MG63 (cell line): ENCODE measurements at regions not wholly inside any gene's neighbourhood (a gene's known extent, or its start where the extent isn't known, plus 50 kb on each side); places are given as distances from the start of the nearest gene placed in this dataset.
"Not testable (repeated sequence)": the region's sequence is repeated elsewhere in the genome, so short reads cannot be mapped to it uniquely, and the experiment has no call there.

Experiments
- DNase-seq: peaks from one replicate; pipeline ENCODE4 v3.0.0-alpha.2; 2020
- H3K27me3 ChIP-seq: fragments of 250-450 bp; sonication (Bioruptor Pico); 2 replicates; pipeline ENCODE4 v1.5.1; 2020; ENCODE audit warnings: mild to moderate bottlenecking, moderate library complexity
- H3K36me3 ChIP-seq: fragments of 250-450 bp; sonication (Bioruptor Pico); 2 replicates; pipeline ENCODE4 v1.5.1; 2020; ENCODE audit warnings: mild to moderate bottlenecking, moderate library complexity
- H3K4me3 ChIP-seq: fragments of 250-450 bp; sonication (Bioruptor Pico); 2 replicates; pipeline ENCODE4 v1.5.1; 2020; ENCODE audit warnings: mild to moderate bottlenecking, moderate library complexity
- H3K9me3 ChIP-seq: fragments of 250-450 bp; sonication (Bioruptor Pico); 2 replicates; pipeline ENCODE4 v1.5.1; 2020; ENCODE audit warnings: mild to moderate bottlenecking, moderate library complexity

DNA sequence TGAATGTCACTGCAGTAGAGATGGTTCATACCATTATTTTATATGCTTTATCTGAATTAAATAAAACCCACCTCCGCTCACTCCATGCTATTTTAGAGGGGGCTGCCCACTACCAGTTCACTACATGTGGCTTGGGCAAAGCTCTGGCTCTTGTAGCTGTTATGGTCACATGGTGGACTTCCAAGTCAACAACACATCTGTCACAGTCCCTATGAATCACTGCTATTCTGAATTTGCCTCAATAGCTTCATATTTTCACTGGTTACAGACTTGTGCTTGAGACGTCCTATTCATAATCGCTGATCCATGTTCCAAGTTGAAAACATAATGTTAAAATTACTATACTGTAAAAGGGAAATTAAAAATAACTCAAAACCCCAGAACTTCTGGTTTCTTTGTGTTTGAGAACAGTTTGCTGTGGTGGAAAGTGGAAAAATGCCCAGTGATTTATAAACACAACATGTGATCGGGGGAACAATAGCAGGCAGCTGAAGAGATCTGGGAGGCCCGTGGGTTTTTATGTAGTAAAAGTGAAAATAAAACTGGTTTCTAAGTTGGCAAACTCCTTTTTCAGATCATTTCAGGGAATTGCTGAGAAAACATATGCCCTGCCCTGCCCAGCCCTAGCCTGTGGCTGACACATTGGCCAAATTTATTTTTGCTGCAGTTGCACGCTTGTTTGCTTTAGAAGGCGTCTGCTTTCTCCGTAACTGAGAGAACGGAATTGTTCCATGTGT, 128.8 kb upstream of the PRR23C start:
- no peaks in the 10 kb centered on the region for H3K27me3 ChIP-seq
- no peaks in the 10 kb centered on the region for H3K9me3 ChIP-seq
- DNase-seq, result peak; percentile 68
- no peaks in the 10 kb centered on the region for H3K36me3 ChIP-seq
- H3K4me3 ChIP-seq, result peak overlapping the region; percentile 31

DNA sequence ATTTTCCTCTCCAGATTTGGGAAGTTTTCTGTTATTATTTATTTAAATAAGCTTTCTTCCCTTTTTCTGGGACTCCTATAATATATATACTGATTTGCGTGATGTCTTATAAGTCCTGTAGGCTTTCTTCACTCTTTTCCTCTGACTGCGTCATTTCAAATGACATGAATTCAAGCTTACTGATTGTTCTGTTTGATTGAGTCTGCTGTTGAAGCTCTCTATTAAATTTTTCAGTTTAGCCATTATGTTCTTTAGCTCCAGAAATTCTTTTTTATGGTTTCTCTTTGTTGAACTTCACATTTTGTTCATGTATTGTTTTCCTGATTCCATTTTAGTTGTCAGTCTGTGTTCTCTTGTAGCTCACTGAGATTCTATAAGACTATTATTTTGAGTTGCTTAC, 135.8 kb upstream of the PRR23C start:
- Histone ChIP-seq H3K9me3 (no peaks in the 10 kb centered on the region; the same call in 1 of the 2 replicates), H3K4me3 (no peak overlapping the region), H3K36me3 (no peaks in the 10 kb centered on the region), H3K27me3 (no peaks in the 10 kb centered on the region)
- no peak for DNase-seq

DNA sequence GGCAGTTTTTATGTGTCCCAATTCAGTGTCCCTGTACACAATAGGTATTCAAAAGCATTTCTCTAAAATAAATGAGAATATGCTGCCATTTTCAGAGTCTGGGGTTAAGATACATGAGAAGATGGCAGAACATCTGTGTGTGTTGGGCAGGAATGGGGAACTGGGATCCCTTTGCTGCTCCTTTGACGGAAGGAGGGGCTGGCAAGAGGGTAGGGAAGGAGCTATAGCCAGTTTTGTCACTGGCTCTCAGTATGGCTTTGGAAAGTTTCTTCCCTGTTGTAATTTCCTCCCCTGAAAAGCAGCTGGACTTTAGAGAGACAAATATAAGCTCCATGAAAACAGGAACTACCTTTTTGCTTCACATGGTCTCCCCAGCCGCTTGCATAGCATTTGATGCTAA, 137.5 kb upstream of the PRR23C start:
- Histone ChIP-seq H3K36me3 (no peaks in the 10 kb centered on the region), H3K9me3 (no peaks in the 10 kb centered on the region; the same call in 1 of the 2 replicates), H3K27me3 (no peaks in the 10 kb centered on the region), H3K4me3 (no peak overlapping the region)
- DNase-seq, result no peak

DNA sequence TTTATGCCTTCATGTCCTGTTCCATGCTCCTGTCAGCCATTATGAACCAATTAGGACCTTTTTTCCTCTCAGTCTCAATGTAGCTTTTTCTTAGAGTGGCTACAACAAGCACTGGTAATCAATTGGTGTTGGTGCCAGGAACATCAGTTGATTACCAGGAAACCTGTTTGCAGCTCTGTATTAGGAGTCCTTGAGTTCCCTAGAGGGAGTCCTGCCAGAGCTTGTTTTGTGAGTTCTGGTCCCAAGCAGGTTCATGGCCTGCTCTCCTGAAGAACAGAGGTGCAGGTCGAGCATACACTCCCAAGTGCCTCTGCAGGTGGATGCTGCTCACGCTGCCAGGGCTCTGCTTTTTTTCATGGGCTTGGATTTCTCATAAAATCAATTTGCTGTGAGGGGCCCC, 137.9 kb upstream of the PRR23C start:
- DNase-seq, result no peak
- H3K4me3 ChIP-seq, result no peak overlapping the region
- no peaks in the 10 kb centered on the region; the same call in 1 of the 2 replicates for H3K9me3 ChIP-seq
- H3K36me3 ChIP-seq, result no peaks in the 10 kb centered on the region
- H3K27me3 ChIP-seq, result no peaks in the 10 kb centered on the region

DNA sequence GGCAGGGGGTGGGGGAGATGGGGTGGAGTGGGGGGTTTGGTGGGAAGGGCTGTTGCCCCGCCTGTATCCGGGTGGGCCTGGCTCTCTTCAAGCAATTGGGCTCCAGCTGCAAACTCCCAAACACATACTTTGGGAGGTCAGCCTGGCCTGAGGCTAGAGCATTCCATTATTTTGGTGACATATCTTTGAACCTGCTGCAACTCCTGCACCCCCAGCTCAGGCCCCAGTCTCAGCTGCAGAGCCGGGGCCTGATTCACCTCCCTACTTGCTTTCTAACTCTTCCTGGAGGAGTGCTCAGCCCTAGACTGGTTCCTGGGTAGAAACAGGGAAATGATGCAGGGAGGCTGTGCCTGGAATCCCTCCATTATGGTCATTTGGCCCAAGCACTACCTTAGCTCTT, 140.8 kb upstream of the PRR23C start:
- H3K9me3 ChIP-seq, result no peaks in the 10 kb centered on the region
- no peak for DNase-seq
- no peak overlapping the region for H3K4me3 ChIP-seq
- H3K27me3 ChIP-seq, result no peaks in the 10 kb centered on the region
- no peaks in the 10 kb centered on the region for H3K36me3 ChIP-seq

DNA sequence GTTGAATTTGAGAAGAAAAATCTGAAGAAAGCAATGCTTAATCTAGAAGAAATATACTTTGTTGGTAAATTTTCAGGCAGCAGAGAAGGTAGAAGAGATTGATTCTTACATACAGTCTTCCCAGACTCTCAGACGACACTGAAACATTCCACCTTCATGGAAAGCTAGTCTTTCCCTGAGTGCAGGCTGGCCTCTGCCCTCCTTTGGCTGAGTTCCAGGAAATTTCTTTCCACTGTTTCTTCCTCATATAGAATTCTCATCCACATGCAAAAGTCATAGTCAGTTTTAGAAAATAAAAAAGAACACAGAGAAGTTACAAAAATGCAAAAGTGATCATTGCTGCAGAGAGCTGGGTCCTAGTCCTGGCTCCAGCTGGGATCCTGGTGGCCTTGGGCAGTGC, 142.5 kb upstream of the PRR23C start:
- H3K36me3 ChIP-seq, result no peaks in the 10 kb centered on the region
- peaks cover 3% of the 10 kb centered on the region; the same call in 1 of the 2 replicates for H3K9me3 ChIP-seq
- no peak overlapping the region for H3K4me3 ChIP-seq
- no peak for DNase-seq
- no peaks in the 10 kb centered on the region for H3K27me3 ChIP-seq

DNA sequence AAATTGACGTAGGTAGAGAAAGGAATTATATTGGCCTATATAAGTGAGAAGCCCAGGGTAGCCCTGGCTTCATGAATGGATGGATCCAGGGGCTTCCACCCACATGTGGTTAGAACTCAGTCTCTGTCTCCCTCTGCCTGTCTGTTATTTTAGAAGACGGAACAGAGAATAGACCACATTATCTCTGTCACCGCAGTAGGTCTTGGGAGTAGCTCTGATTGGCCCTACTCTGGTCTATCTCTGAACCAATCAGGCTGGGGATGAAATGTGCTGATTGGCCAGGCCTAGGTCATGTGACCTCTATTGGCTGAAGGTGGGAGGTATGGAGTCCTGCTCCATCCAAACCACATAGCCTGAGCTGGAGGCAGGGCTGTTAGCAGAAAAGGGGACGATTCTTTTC, 143.0 kb upstream of the PRR23C start:
- Histone ChIP-seq H3K27me3 (no peaks in the 10 kb centered on the region), H3K36me3 (no peaks in the 10 kb centered on the region), H3K4me3 (no peak overlapping the region), H3K9me3 (peaks cover 3% of the 10 kb centered on the region; the same call in 1 of the 2 replicates)
- DNase-seq, result no peak

DNA sequence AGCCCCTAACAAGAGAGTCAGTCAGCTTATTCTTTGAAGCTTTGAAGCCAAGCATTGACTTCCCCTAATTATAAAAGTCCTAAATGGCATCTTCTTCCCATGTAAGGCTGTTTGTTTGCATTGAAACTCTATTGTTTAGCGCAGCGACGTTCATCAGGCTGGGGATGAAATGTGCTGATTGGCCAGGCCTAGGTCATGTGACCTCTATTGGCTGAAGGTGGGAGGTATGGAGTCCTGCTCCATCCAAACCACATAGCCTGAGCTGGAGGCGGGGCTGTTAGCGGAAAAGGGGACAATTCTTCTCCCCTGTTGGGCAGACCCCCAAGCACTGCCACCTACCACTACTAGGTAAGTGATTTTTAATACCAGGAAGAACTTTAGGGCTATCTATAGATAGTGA, 145.3 kb upstream of the PRR23C start:
- Histone ChIP-seq H3K27me3 (no peaks in the 10 kb centered on the region), H3K9me3 (peaks cover 3% of the 10 kb centered on the region; the same call in 1 of the 2 replicates), H3K4me3 (no peak overlapping the region), H3K36me3 (no peaks in the 10 kb centered on the region)
- no peak for DNase-seq

DNA sequence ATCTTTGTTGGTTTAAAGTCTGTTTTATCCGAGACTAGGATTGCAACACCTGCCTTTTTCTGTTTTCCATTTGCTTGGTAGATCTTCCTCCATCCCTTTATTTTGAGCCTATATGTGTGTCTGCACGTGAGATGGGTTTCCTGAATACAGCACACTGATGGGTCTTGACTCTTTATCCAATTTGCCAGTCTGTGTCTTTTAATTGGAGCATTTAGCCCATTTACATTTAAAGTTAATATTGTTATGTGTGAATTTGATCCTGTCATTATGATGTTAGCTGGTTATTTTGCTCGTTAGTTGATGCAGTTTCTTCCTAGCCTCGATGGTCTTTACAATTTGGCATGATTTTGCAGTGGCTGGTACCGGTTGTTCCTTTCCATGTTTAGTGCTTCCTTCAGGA, 149.4 kb upstream of the MRPS22 start:
- DNase-seq, H3K27me3 ChIP-seq, H3K9me3 ChIP-seq, H3K4me3 ChIP-seq, H3K36me3 ChIP-seq: not testable (repeated sequence)

DNA sequence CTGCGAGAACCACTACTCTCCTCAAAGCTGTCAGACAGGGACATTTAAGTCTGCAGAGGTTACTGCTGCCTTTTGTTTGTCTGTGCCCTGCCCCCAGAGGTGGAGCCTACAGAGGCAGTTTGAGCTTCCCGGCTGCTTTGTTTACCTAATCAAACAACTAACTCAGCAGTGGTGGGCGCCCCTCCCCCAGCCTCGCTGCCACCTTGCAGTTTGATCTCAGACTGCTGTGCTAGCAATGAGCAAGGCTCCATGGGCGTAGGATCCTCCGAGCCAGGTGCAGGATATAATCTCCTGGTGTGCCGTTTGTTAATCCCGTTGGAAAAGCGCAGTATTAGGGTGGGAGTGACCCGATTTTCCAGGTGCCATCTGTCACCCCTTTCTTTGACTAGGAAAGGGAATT, 147.7 kb upstream of the MRPS22 start:
- not testable (repeated sequence) for H3K36me3 ChIP-seq, H3K27me3 ChIP-seq, DNase-seq, H3K9me3 ChIP-seq, H3K4me3 ChIP-seq

DNA sequence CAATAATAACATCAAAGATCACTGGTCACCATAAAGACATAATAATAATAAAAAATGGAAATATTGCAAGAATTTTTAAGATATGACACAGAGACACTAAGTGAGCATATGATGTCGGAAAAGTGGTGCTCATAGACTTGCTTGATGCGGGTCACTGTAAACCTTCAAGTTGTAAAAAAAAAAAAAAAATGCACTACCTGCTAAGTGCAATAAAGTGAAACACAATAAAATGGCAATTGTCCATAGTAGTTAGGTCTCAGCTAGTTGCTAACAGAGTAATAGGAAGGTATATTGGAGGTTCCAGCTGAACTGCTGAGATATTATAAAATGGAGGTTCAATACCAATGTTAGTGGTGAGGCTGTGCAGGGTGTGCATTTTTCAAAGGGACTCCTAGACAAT, 146.6 kb upstream of the MRPS22 start:
- H3K9me3 ChIP-seq, result peaks cover 2% of the 10 kb centered on the region; the same call in 1 of the 2 replicates
- no peak for DNase-seq
- H3K4me3 ChIP-seq, result no peak overlapping the region
- H3K27me3 ChIP-seq, result no peaks in the 10 kb centered on the region
- H3K36me3 ChIP-seq, result no peaks in the 10 kb centered on the region

DNA sequence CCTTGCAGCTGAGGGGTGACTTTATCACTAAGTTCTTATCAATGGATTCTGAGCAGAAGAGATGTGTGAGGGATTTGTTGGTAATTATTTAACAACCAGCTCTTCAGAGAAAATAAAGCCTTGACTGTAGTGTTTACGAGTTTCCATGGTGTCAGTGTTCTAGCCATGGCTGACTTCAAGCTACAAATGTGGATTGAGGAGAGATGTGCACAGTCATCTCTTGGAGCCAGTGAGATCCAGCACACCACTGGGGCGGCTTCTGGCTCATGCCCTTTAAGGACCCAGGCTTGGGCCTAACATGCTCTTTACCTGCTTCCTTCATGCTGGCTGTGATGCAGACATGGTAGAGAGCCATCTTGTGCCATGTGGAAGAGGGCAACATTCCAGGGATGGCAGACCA, 145.6 kb upstream of the MRPS22 start:
- no peak overlapping the region for H3K4me3 ChIP-seq
- H3K27me3 ChIP-seq, result no peaks in the 10 kb centered on the region
- peaks cover 2% of the 10 kb centered on the region; the same call in 1 of the 2 replicates for H3K9me3 ChIP-seq
- no peak for DNase-seq
- no peaks in the 10 kb centered on the region for H3K36me3 ChIP-seq

DNA sequence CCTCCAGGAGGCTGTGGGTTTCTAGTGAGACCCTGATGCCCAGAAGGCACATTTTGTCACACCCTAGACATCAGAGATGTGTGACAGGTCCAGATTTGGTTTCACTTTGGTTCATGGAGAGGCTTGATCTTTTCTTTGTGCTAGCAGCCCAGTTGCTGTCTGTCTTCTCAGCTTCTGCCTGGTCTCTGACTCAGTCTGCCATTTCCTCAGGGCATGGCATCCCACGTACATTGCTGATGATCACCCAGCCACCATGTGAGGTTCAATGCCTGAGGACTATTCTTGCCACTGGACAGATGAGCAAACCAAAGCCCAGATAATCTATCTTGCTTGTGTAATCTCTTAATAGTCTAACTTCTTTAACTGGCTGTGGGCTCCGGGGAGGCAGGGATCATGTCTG, 144.9 kb upstream of the MRPS22 start:
- DNase-seq, result peak; percentile 44
- Histone ChIP-seq H3K36me3 (no peaks in the 10 kb centered on the region), H3K4me3 (no peak overlapping the region), H3K9me3 (peaks cover 2% of the 10 kb centered on the region; the same call in 1 of the 2 replicates), H3K27me3 (no peaks in the 10 kb centered on the region)

DNA sequence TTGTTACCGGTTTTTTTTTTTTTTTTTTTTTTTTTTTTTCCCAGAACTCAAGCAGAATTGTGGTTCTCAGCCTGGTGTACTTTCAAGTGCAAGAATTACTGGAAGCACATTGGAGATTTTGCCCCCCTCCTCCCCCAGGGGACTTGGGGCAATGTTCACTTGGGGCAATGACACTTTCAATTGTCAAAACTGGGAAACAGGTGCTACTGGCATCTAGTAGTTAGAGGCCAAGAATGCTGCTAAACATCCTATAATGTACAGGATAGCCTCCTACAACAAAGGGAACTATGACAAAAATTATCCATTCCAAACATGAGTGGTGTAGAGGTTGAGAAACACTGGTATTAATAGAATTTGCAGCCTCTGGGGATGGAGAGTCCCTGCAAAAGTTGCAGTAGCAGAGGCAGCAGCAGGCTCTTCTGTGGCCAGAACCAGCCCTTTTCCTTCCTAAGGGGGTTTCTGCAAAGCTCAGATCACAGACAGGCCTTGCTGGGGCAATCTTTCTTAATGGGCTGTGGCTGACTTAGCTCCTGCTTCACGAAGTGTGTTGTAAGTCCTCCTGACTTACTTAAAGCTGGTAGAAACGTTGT, 144.3 kb upstream of the MRPS22 start:
- Histone ChIP-seq H3K9me3 (peaks cover 2% of the 10 kb centered on the region; the same call in 1 of the 2 replicates), H3K4me3 (no peak overlapping the region), H3K36me3 (no peaks in the 10 kb centered on the region), H3K27me3 (no peaks in the 10 kb centered on the region)
- no peak for DNase-seq

DNA sequence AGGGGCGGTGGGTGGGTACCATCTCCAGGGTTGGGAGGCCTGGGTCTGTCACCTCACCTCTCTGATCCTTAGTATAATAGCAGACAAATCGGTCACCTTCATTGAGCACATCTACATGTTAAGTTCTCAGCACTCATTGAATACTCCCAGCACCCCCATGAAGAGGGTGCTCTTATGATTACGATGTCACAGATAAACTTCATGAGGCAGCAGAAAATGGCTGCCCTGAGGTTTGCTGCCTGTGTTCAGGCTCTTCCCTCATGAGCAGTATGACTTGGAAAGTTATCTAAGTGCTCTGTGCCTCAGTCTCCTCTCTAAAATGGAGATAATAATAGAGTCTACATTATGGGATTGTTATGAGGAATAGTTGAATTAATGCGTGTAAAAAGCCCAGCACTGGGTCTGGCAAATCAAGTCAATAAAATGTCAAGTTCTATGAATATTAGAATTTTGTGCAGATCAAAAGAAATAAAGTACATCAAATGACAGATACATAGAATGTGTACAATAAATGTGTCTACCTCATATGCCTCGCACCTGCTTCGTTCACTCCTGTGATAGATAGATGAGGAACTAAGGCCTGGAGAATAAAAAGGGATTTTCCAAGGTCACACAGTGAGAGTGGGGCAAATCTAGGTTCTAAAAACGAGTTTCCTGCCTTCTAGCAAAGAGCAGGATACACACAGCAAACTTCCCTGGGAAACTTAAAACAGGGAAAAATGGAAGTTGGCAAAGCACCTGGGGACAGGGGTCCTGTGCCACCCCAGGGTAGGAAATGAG, 142.2 kb upstream of the MRPS22 start:
- no peak overlapping the region for H3K4me3 ChIP-seq
- H3K27me3 ChIP-seq, result no peaks in the 10 kb centered on the region
- H3K36me3 ChIP-seq, result no peaks in the 10 kb centered on the region
- no peak for DNase-seq
- peaks cover under 1% of the 10 kb centered on the region; the same call in 1 of the 2 replicates for H3K9me3 ChIP-seq

DNA sequence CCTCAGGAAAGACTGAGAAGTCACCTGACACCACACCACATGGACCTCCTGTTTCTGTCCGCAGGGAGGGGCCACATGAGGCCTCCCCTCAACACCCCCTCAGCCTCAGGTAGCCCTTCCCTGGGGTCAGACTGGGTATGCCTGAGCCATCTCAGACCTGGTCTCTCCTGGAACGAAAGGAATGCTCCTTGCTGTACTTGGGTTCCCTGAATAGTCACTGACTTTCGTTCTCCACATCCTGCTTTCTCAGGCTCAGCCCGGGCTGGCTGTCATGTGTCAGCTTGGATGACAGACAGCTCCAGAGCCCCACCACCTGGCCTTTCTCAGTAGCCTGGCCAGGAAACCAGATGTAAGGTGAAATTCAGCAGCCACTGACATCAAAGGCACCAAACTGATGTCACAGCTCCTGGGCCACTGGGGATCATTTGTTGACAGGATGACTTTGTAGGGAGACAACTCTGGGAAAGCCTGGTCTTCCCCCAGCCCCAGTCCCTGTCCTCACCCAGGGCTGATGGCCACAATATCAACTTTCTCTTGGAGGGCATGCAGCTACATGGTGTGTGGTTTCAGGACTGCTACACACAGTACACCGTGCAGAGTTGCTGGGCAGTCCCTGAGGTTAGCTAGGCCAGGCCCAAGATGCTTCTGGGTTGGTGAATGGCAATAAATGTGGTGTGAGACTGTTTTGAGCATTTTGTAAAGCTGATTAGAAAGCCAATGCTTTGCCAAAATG, 141.4 kb upstream of the MRPS22 start:
- Histone ChIP-seq H3K27me3 (no peaks in the 10 kb centered on the region), H3K36me3 (no peaks in the 10 kb centered on the region), H3K9me3 (no peaks in the 10 kb centered on the region), H3K4me3 (no peak overlapping the region)
- no peak for DNase-seq

DNA sequence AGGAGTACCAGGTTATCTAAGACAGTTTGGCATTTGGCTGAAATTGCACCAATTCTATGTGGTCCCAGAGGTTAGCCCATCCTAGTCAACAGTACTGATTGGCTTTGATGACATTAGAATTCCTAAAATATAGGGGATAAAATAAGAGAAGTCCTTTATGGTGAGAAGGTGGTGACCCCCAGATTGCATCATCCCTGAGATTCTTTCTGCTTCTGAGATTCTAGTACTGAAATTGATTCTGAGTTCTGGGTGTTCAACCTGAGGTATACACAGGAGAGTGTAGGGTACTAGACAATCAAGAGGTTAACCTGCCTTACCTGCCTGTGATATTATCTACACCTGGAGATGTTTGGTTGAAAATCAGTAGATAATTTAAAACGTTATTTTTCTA, 140.9 kb upstream of the MRPS22 start:
- Histone ChIP-seq H3K9me3 (no peaks in the 10 kb centered on the region), H3K36me3 (no peaks in the 10 kb centered on the region), H3K27me3 (no peaks in the 10 kb centered on the region), H3K4me3 (no peak overlapping the region)
- DNase-seq, result no peak
